NCI-H2196 treated with DMSO at 0.1 percent for 48 hours (cell line): ENCODE measurements at regions not wholly inside any gene's neighbourhood (a gene's known extent, or its start where the extent isn't known, plus 50 kb on each side); places are given as distances from the start of the nearest gene placed in this dataset.
"Not testable (repeated sequence)": the region's sequence is repeated elsewhere in the genome, so short reads cannot be mapped to it uniquely, and the experiment has no call there.

Experiments used
- DNase-seq: peaks from one replicate; lab custom pipeline; 2025; ENCODE audit not compliant: unreplicated experiment; lab: John Stamatoyannopoulos, UW

DNA sequence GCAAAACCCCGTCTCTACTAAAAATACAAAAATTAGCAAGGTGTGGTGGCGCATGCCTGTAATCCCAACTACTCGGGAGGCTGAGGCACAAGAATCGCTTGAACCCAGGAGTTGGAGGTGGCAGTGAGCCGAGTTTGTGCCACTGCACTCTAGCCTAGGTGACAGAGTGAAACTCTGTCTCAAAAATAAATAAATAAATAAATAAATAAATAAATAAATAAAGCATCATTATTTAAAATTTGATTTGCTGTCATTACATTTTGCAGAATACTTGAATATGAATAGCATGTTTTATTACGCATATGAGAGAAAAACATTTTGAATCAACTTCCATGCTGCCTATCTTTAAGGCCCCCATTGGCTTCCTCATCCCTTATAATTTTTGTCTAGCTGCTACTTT lies 53.4 kb upstream of the MED14 start:
- not testable (repeated sequence) for DNase-seq

DNA sequence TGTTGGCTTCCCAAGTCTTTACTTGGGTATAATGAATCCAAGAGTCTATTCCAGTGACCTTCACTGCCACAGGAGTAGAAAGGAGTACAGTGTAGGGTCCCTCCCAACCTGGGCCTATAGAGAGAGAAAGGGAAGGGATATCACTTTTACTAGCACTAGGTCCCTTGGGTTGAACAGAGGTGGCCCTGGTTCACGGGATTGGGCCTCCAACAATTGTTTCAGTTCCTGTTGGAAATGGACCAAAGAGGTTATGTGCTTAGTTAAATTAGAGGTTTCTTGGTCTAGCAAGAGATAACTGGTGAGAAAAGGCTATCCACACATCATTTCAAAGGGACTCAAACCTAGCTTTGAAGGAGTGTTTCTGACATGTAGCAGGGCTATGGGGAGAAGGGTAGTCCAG lies 57.1 kb upstream of the MED14 start:
- DNase-seq, result no peak

DNA sequence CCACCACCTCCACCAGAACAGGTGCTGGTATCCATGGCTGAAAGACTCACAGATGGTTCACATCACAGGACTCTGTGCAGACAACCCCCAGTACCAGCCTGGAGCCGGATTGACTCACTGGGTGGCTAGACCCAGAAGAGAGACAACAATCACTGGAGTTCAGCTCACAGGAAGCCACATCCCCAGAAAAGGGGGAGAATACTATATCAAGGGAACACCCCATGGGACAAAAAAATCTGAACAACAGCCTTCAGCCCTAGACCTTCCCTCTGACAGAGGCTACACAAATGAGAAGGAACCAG lies 59.4 kb upstream of the MED14 start:
- DNase-seq, result not testable (repeated sequence)

DNA sequence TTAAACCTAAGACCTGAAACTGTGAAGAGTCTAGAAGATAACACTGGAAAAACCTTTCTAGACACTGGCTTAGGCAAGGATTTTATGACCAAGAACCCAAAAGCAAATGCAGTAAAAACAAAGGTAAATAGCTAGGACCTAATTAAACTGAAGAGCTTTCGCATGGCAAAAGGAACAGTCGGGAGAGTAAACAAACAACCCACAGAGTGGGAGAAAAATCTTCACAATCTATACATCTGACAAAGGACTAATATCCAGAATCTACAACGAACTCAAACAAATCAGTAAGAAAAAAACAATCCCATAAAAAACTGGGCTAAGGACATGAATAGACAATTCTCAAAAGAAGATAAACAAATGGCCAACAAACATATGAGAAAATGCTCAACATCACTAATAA lies 64.4 kb upstream of the MED14 start:
- not testable (repeated sequence) for DNase-seq

DNA sequence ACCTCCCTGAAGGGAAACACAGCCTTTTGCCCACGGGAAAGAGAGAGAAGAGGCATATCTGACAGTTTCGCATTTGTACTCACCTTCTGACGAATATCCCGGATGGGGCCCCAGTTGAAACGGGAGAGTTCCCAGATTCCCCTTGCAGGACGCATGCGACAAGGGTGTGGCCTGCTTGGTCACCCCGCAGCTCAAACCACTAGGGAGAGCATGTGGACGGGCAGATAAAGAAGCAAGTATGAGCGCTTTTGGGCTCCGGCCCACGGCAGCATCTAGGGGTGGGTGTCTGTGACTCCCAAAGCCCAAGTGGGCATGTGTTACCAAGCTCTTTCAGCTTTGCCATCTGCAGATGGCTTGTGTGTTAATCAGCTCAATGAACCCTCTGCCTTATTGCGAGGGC lies 70.1 kb upstream of the MED14 start:
- DNase-seq, result no peak

DNA sequence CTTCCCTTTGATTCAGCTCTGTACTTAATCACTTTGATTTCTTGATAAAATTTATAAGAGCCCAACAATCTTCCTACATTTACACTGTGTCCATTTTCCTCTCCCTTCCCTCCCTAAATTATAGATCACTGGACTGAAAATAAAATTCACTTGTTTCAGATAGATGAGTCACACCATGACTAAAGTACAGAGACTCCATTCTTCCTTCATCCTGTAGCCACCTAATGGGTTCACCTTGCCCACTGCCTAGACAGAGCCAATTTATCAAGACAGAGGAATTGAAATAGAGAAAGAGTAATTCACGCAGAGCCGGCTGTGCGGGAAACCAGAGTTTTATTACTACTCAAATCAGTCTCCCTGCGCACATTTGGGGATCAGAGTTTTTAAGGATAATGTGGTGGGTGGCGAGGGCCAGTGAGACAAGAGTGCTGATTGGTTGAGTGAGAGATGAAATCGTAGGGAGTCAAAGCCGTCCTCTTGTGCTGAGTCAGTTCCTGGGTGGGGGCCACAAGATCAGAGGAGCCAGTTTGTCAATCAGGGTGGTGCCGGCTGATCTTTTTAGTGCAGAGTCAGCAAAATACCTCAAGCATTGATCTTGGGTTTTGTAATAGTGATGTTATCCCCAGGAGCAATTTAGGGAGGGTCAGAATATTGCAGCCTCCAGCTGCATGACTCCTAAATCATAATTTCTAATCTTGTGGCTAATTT lies 71.3 kb upstream of the MED14 start:
- DNase-seq, result no peak

DNA sequence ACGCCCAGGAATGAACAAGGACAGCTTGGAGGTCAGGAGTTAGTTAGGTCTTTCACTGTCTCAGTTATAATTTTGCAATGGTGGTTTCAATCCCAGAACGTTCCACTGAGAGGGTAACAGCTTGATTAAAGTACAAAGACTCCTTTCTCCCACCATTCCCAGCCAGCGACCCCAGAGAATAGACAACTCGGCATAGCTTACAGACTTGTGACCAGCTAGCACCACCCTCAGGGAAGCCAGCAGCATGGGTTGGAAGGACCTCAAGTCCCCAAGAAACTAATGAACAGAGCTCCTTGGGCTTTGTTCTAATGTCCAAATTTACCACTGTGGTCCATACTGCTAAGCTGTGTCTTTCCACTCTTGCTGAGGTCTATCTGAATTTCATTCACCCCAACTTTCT lies 72.0 kb upstream of the MED14 start:
- DNase-seq, result no peak

DNA sequence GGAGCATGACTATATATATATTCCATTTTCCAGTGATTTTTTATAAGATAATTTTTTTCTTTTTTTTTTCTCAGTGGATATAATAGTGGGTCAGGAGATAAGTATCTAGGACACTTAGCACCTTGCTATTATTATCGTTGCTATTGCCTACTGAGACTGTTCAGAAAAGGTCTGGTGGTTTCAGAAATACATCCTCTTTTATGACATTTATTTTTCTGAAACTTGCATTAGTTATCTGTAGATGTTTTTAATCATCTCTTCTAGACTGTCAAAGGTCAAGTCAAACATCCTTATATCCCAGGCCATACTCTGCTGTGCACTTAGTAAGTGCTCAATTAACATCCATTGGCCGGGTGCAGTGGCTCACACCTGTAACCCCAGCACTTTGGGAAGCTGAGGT lies 72.9 kb upstream of the MED14 start:
- no peak for DNase-seq

DNA sequence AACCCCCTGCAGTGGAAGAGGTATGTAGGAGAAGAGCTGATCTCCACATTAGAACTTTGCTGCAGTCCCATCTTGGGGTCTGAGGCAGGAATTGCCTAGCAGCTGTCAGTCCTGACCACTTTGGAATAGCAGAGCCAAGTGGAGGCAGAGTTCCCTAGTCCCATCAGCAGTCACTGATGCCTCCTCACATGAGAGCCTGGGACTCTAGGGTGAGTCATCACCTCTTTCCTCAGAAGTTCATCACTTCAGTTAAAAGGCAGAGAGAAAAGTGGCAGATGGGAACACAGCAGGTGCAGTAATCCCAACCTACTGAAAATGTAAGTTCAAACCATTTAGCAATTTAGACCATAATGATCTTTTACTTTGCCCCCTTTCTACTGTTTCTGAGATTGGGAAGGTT lies 73.9 kb upstream of the MED14 start:
- DNase-seq, result no peak

DNA sequence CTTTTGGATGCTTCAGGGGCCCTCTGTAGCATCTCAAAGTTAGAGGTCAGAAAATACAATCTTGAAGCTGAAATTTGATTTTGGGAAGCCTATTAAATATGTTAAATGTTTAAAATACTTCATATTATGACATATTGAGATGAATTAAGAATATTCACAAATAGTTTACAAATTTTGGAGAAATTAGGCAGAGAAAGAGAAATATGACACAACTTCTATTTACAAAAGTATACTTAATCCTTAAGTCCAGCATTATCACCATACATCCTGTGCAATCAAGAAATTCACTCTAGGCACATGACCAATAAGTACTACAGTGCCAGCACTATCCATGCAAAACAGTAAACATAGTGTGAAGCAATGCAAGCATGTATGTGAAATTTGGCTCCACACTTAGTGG lies 79.7 kb upstream of the MED14 start:
- DNase-seq, result not testable (repeated sequence)

DNA sequence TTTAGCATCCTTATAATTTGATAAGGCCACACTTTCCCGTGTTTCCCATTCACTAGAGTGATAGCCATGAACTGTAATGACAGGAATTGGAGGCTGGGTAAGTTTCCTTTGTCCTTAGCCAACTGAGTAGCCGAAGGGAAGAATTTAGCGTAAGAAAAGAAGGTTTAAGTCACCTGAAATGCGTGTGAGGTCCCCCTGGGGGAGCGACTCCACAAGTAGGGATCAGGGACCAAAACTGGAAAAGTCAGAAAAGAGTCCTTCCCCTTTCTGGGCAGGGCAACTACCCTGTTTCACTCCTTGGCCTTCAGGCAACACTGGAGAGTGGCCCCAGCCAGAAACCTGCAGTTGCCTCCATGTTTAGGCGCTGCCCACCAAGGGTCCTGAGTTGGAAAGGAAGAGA lies 81.6 kb upstream of the MED14 start:
- no peak for DNase-seq

DNA sequence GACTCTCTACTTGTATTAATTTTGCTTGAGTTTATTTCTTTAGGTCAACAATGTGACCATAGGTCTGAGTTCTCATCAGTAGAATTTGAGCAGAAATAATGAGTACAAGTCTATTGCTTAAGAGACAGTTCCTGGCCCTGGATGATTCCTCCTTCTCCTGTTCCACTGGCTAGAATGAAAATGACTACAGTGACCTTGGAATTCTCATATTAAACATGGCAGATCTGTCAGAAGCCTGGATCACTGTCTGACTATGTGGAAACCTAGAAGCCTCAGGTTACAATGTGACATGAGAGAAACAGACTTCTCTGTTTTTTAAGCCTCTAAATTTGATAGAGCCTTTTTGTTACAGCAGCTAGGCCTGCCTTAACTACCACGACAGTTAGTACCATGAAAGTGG lies 82.9 kb upstream of the MED14 start:
- DNase-seq, result no peak

DNA sequence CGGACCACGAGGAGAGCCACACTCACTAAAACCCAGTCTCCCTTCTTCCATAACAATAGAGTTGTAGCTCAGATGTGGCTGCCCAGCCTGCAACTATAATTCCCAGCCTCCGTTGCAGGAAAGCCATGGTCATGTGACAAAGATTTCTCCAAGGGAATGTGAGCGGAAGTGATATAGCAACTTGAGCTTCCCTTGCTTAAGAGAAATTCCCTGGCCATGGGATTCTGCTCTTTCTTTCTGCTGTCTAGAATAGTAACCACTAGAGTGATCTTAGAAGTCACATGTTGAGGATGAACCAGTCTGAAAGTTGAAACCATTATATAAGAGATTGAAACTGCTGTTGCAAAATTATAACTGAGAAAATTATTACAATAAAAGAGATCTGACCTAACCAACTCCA lies 86.4 kb upstream of the MED14 start:
- no peak for DNase-seq

DNA sequence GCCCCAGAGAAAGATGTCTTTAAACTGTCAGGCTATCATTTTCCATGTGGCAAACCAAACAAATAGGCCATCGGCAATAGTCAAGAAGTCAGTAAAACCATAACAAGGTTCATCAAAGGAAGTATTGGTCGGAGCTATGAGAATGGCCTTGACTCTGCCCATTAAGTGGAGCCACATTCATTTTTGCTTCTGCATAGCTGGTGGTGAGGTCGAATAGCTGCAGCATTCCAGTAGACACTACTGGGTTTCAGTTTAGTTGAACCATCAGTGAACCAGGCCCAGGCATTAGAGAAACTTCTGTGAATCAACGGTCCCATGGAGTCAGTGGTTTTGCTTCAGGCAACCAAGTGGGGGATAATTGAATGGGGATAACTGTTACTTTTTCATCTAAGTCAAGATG lies 92.0 kb upstream of the MED14 start:
- no peak for DNase-seq

DNA sequence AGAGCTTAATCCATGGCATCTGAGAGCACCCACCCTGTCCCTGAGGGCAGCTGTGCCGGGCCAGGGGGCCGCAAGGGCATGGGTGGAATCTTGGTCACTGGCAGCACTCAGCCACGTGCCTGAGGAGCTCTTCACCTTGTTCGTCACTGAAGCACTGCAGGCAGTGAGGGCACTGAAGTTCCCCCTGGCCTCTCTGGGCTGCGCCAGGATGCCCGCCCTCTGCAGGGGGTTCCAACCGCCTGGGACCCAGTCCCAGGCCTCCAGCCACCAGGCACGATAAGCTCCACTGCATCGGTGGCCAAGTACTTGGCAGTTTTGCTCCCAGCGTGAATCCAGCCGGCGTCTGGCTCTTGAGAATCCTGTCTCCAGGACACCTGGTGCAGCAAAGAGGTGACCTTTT lies 96.4 kb upstream of the MED14 start:
- no peak for DNase-seq

DNA sequence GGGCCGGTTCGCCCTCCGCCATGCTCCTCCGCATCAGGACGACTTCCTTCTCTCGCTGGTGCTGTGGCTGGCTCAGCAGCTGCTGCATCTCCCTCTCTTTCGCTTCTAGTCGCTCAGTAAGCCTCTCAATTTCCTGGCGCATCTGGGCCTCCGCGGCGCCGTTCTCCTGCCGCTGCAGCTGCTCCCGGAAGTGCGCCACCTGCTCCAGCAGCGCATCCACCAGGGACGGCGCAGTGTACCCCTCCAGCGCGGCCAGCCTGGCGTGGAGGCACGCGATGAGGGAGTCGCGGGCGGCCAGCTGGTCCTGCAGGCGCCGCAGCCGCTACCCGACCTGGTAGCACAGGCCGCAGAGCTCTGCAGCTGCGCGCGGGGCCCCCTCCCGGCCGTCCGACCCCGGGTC lies 97.4 kb upstream of the MED14 start:
- DNase-seq, result no peak

DNA sequence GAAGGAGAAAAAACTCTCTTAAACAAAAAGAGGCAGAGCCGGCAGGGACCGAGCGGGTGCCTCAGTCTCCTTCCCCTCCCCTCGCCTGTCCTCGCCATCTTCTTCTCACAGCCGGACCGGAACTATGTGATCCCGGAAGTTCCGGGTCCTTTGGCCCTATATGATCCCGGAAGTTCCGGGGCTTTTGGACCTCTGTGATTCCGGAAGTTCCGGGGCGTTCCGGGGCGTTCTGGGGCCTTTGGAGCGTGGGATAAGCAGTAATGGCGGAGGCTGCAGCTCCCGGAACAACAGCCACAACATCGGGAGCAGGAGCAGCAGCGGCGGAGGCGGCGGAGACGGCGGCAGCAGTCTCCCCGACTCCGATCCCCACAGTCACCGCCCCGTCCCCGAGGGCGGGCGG lies 98.9 kb upstream of the MED14 start:
- no peak for DNase-seq

DNA sequence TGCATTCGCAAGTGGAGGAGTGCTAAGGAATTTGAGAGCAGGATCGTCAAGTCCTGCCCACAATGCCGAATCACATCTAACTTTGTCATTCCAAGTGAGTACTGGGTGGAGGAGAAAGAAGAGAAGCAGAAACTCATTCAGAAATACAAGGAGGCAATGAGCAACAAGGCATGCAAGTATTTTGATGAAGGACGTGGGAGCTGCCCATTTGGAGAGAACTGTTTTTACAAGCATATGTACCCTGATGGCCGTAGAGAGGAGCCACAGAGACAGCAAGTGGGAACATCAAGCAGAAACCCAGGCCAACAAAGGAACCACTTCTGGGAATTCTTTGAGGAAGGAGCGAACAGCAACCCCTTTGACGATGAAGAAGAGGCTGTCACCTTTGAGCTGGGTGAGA lies 100.2 kb upstream of the MED14 start:
- no peak for DNase-seq

DNA sequence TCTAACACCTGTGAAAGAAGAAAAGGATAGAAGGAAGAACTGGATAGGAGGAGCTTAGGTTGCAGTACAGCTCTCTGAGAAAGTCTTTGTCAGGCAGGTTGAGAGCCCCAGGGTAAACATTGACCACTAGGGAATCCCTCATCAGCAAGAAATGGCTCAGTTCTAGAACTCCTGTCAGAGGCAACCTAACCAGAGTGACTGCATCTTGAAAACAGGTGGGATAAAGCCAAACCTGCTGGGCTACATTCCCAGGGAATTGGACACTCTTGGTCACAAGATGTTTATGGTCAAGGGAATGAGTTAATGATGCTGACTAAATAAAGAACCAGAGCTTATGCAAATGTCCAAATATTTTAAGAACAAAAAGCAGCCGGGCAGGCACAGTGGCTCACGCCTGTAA lies 108.3 kb upstream of the MED14 start:
- no peak for DNase-seq

DNA sequence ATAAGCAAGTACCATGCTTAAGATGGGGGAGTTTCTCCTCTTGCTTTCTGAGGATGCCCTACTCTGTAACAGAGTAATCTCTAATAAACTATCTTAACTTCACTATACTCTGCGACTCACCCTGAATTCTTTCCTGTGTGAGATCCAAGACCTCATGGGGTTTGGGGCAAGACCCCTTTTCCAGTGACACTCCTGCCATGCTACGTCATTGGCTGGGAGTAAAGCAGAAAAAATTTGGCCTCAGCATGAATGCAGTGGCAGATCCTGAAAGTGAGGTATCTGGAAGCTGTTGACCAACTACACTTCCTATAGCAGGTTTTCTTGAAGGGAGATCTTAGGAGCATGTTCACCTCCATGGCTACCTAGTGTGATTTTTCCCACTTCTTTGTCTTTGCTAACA lies 109.1 kb upstream of the MED14 start:
- DNase-seq, result no peak

DNA sequence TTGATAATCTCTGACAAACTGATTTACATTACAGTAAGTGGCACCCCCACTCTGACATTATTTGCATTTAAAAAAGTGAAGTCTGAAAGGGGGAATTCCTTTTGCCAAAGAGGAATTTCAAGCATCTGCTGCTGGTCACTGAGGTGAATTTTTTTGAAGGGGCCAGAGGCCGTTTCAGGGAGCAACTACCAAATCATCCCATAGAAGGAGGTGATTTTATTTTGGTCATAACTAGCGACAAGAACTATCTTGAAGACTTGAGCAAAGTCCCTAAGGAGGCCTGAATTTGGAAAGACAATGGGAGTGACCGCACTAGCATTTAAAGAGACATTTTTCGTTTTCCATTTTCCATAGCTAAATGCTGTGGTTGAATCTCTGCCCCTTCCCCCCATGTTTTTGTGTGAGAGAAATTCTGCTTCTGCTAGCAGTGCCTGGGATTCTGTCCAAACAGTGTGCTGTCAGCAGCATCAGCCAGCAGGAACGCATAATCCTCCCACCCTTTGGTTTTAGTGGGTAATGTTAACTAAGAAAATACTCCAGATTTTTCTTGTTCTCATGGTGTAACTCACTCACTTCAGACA lies 110.1 kb upstream of the MED14 start:
- DNase-seq, result no peak

DNA sequence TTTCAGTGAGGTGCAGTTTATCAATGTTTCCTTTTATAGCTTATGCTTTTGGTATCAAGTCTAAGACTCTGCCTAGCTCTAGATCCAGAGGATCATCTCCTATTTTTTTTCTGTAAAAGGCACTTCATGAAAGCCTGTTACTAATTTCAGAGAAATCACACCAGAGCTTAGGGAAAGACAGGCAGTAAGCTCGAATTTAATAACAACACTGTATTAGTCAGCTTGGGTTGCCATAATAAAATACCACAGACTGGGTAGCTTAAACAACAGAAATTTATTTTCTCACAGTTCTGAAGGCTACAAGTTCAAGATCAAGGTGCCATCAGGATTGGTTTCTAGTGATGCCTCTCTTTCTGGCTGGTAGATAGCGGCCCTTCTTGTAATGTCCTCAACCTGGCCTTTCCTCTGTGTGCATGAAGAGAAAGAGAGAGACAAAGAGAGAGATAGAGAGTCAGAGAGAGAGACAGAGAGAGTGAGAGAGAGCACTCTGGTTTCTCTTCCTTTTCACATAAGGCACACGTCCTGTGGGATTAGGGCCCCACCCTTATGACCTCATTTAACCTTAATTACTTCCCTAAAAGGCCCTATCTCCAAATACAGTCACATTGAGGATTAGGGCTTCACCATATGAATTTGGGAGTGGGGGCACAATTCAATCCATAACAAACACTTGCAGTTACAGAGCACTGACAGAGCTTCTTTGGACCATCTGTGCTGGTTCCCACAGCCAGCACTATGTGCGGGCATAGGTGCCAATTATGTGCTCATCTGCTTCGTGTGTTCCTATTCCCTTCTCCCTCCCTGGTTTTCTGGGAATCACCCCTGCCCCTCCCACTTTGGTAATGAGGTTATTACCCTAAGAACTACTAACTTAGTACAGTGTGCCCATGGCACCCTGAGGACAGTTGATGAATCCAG lies 114.8 kb upstream of the MED14 start:
- no peak for DNase-seq
